Suprapubic skin (tissue), 4 donors: ENCODE measurements at regions not wholly inside any gene's neighbourhood (a gene's known extent, or its start where the extent isn't known, plus 50 kb on each side); places are given as distances from the start of the nearest gene placed in this dataset.

ENCODE experiments used
- DNase-seq, 2 donors: peaks; one replicate each; pipeline ENCODE4 v3.0.0-alpha.2; 2019; ENCODE audit warnings: low spot score in 2 of 2
- H3K27ac ChIP-seq: fragments of 200-600 bp; sonication (generic); one replicate; pipeline ENCODE4 v1.5.1; 2019
- H3K27me3 ChIP-seq: fragments of 200-600 bp; sonication (generic); one replicate; pipeline ENCODE4 v1.5.1; 2019
- H3K36me3 ChIP-seq: fragments of 200-600 bp; sonication (generic); one replicate; pipeline ENCODE4 v1.5.1; 2019
- H3K4me1 ChIP-seq: fragments of 200-600 bp; sonication (generic); one replicate; pipeline ENCODE4 v1.5.1; 2019
- H3K4me3 ChIP-seq: fragments of 200-600 bp; sonication (generic); one replicate; pipeline ENCODE4 v1.5.1; 2019; ENCODE audit warnings: mild to moderate bottlenecking
- H3K9me3 ChIP-seq: fragments of 200-600 bp; sonication (generic); one replicate; pipeline ENCODE4 v1.5.1; 2019
- CTCF ChIP-seq, 2 donors: fragments of 200-600 bp in 1 of 2; fragments of 450-650 bp in 1 of 2; sonication (generic) in 1 of 2; IDR thresholded peaks; one replicate each; pipeline ENCODE4 v1.5.1; 2016 to 2019; ENCODE audit warnings: antibody characterized with exemption in 2 of 2, mild to moderate bottlenecking in 1 of 2, moderate library complexity in 1 of 2
- EP300 ChIP-seq: sonication (generic); formaldehyde crosslinking; IDR thresholded peaks from one replicate; pipeline ENCODE4 v1.6.1; 2017; ENCODE audit warnings: antibody characterized with exemption
- POLR2A ChIP-seq, 2 donors: fragments of 450-650 bp; IDR thresholded peaks; one replicate each; pipeline ENCODE4 v1.6.1; 2017; ENCODE audit warnings: antibody characterized with exemption in 2 of 2, mild to moderate bottlenecking in 2 of 2, moderate library complexity in 2 of 2
- POLR2AphosphoS5 ChIP-seq, 3 donors: sonication (generic); formaldehyde crosslinking; IDR thresholded peaks; one replicate each; pipeline ENCODE4 v1.6.1; 2017; ENCODE audit warnings: antibody characterized with exemption in 3 of 3
- WGBS: methylation state at CpG from one replicate; pipeline ENCODE4 v1.1.5; 2018; 5-methylcytosine and 5-hydroxymethylcytosine counted together

- WGBS: 92% methylated on average over 19 of the region's 32 CpGs
- H3K4me1 ChIP-seq: no peaks in the 10 kb centered on the region
- no peak overlapping the region for H3K4me3 ChIP-seq
- TF ChIP-seq POLR2AphosphoS5 (IDR thresholded peaks at IDR 0.05) (no peak), CTCF (IDR thresholded peaks at IDR 0.05) (no peak), POLR2A (IDR thresholded peaks at IDR 0.05) (no peak), EP300 (no peak)
- DNase-seq: no peak
- no peaks in the 10 kb centered on the region for H3K9me3 ChIP-seq
- H3K36me3 ChIP-seq: no peaks in the 10 kb centered on the region
- H3K27ac ChIP-seq: no peak overlapping the region
- H3K27me3 ChIP-seq: no peaks in the 10 kb centered on the region
These were observed 482.0 kb upstream of the NAALADL2 start for GRCh38 chr3:174377096-174377495.

- Histone ChIP-seq H3K27me3 (no peaks in the 10 kb centered on the region), H3K9me3 (no peaks in the 10 kb centered on the region), H3K36me3 (no peaks in the 10 kb centered on the region), H3K4me3 (no peak overlapping the region), H3K27ac (no peak overlapping the region), H3K4me1 (no peaks in the 10 kb centered on the region)
- WGBS: 96% methylated on average over 13 of the region's 13 CpGs
- DNase-seq: no peak
- TF ChIP-seq POLR2A (IDR thresholded peaks at IDR 0.05) (no peak), EP300 (no peak), POLR2AphosphoS5 (IDR thresholded peaks at IDR 0.05) (no peak), CTCF (IDR thresholded peaks at IDR 0.05) (no peak)
These were observed 481.4 kb upstream of the NAALADL2 start for GRCh38 chr3:174377684-174378083.

- TF ChIP-seq CTCF (IDR thresholded peaks at IDR 0.05) (no peak), POLR2A (IDR thresholded peaks at IDR 0.05) (no peak), POLR2AphosphoS5 (IDR thresholded peaks at IDR 0.05) (no peak), EP300 (no peak)
- Histone ChIP-seq H3K4me3 (no peak overlapping the region), H3K4me1 (no peaks in the 10 kb centered on the region), H3K27ac (no peak overlapping the region), H3K9me3 (no peaks in the 10 kb centered on the region), H3K36me3 (no peaks in the 10 kb centered on the region), H3K27me3 (no peaks in the 10 kb centered on the region)
- WGBS: 62% methylated on average over 1 of the region's 1 CpG
- DNase-seq: no peak
These were observed 476.3 kb upstream of the NAALADL2 start for GRCh38 chr3:174382878-174383277.

- DNase-seq: no peak
- WGBS: 86% methylated on average over 1 of the region's 1 CpG
- no peak overlapping the region for H3K27ac ChIP-seq
- H3K36me3 ChIP-seq: no peaks in the 10 kb centered on the region
- no peak overlapping the region for H3K4me3 ChIP-seq
- H3K4me1 ChIP-seq: no peaks in the 10 kb centered on the region
- H3K27me3 ChIP-seq: no peaks in the 10 kb centered on the region
- H3K9me3 ChIP-seq: no peaks in the 10 kb centered on the region
- TF ChIP-seq POLR2A (IDR thresholded peaks at IDR 0.05): no peak
- TF ChIP-seq EP300: no peak
- TF ChIP-seq CTCF (IDR thresholded peaks at IDR 0.05): no peak
- TF ChIP-seq POLR2AphosphoS5 (IDR thresholded peaks at IDR 0.05): no peak
These were observed 471.4 kb upstream of the NAALADL2 start for GRCh38 chr3:174387736-174388135.

- Histone ChIP-seq H3K27ac (no peak overlapping the region), H3K4me1 (no peaks in the 10 kb centered on the region), H3K27me3 (no peaks in the 10 kb centered on the region), H3K4me3 (no peak overlapping the region), H3K36me3 (no peaks in the 10 kb centered on the region), H3K9me3 (no peaks in the 10 kb centered on the region)
- no peak for DNase-seq
- TF ChIP-seq EP300 (no peak), POLR2AphosphoS5 (IDR thresholded peaks at IDR 0.05) (no peak), POLR2A (IDR thresholded peaks at IDR 0.05) (no peak), CTCF (IDR thresholded peaks at IDR 0.05) (peak; percentile 17 to 55)
These were observed 461.3 kb upstream of the NAALADL2 start for GRCh38 chr3:174397848-174398247.
